ENCODE measurements at regions not wholly inside any gene's neighbourhood (a gene's known extent, or its start where the extent isn't known, plus 50 kb on each side); places are given as distances from the start of the nearest gene placed in this dataset.

DNA sequence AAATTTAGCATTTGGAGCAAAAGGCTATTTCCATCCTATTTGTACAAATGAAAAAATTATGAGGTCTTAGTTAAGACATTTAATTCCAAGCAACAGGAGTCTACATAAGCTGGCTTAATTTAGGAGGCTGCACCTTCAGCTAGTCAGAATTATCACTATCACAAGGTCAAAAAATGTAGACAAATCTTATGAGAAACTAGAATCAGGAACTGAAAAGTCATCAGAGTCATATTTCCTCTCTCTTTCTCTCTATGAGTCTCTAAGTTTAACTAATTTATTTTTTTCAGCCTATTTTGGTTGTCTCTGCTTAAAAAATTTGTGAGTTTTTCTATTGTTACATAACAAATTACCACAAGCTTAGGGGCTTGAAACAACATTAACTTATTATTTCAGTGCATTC is 807.1 kb upstream of the PRMT6 start:
- no peak overlapping the region for H3K27ac ChIP-seq
- no peaks in the 10 kb centered on the region for H3K9me2 ChIP-seq (replicated peaks; ENCODE audit: insufficient read depth)
- no peaks in the 10 kb centered on the region for H3K36me3 ChIP-seq (replicated peaks; ENCODE audit: insufficient read depth, low read depth)
- H4K20me1 ChIP-seq (ENCODE audit: insufficient read depth, poor library complexity, severe bottlenecking): no peaks in the 10 kb centered on the region
- H3K27me3 ChIP-seq: no peaks in the 10 kb centered on the region
- no peaks in the 10 kb centered on the region for H3K79me2 ChIP-seq
- H3K9me3 ChIP-seq (ENCODE audit: low read depth): no peaks in the 10 kb centered on the region
- no peak overlapping the region for H2AFZ ChIP-seq
- DNase-seq (ENCODE audit: low spot score): no peak
- no peak overlapping the region for H3K4me3 ChIP-seq
- no peak overlapping the region for H3K4me2 ChIP-seq
- H3K4me1 ChIP-seq (ENCODE audit: insufficient read depth): no peaks in the 10 kb centered on the region
- TF ChIP-seq EZH2 (IDR thresholded peaks at IDR 0.05; ENCODE audit: borderline replicate concordance) (no peak), EZH2phosphoT487 (IDR thresholded peaks at IDR 0.05; ENCODE audit: low read depth, severe bottlenecking, unreplicated experiment) (no peak)
- TF ChIP-seq, protein P1, sequence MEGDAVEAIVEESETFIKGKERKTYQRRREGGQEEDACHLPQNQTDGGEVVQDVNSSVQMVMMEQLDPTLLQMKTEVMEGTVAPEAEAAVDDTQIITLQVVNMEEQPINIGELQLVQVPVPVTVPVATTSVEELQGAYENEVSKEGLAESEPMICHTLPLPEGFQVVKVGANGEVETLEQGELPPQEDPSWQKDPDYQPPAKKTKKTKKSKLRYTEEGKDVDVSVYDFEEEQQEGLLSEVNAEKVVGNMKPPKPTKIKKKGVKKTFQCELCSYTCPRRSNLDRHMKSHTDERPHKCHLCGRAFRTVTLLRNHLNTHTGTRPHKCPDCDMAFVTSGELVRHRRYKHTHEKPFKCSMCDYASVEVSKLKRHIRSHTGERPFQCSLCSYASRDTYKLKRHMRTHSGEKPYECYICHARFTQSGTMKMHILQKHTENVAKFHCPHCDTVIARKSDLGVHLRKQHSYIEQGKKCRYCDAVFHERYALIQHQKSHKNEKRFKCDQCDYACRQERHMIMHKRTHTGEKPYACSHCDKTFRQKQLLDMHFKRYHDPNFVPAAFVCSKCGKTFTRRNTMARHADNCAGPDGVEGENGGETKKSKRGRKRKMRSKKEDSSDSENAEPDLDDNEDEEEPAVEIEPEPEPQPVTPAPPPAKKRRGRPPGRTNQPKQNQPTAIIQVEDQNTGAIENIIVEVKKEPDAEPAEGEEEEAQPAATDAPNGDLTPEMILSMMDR (IDR thresholded peaks at IDR 0.05; ENCODE audit: poor library complexity): no peak

DNA sequence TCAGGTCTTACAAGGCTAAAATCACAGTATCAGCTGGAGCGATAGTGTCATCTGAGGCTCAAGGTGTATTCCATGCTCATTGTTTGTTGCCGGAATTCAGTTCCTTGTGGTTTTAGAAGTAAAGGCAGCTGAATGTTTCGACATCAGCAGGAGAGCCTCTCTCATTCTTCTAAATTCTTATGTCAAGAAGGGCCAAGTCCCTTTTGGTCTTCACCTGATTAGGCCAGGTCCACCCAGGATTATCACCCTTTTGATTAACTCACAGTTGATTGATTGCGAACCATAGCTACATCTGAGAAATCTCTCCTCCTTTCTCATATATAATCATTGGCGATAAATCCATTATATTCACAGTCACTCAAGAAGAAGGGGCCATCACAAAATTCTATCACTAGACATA is 806.7 kb upstream of the PRMT6 start:
- 74% methylated on average over 5 of the region's 5 CpGs for WGBS (ENCODE audit: low lambda C conversion rate, missing lambda C conversion rate)
- no peaks in the 10 kb centered on the region for H3K79me2 ChIP-seq
- H3K4me3 ChIP-seq: no peak overlapping the region
- no peaks in the 10 kb centered on the region for H3K9me2 ChIP-seq (replicated peaks; ENCODE audit: insufficient read depth)
- no peaks in the 10 kb centered on the region for H4K20me1 ChIP-seq (ENCODE audit: insufficient read depth, poor library complexity, severe bottlenecking)
- H3K4me2 ChIP-seq: no peak overlapping the region
- H3K27me3 ChIP-seq: no peaks in the 10 kb centered on the region
- no peak for DNase-seq (ENCODE audit: low spot score)
- TF ChIP-seq EZH2phosphoT487 (IDR thresholded peaks at IDR 0.05; ENCODE audit: low read depth, severe bottlenecking, unreplicated experiment): no peak
- no peak for TF ChIP-seq EZH2 (IDR thresholded peaks at IDR 0.05; ENCODE audit: borderline replicate concordance)
- TF ChIP-seq, protein P1 (IDR thresholded peaks at IDR 0.05; ENCODE audit: poor library complexity): no peak
- H2AFZ ChIP-seq: no peak overlapping the region
- H3K36me3 ChIP-seq (replicated peaks; ENCODE audit: insufficient read depth, low read depth): no peaks in the 10 kb centered on the region
- no peaks in the 10 kb centered on the region for H3K9me3 ChIP-seq (ENCODE audit: low read depth)
- H3K4me1 ChIP-seq (ENCODE audit: insufficient read depth): no peaks in the 10 kb centered on the region
- H3K27ac ChIP-seq: no peak overlapping the region

DNA sequence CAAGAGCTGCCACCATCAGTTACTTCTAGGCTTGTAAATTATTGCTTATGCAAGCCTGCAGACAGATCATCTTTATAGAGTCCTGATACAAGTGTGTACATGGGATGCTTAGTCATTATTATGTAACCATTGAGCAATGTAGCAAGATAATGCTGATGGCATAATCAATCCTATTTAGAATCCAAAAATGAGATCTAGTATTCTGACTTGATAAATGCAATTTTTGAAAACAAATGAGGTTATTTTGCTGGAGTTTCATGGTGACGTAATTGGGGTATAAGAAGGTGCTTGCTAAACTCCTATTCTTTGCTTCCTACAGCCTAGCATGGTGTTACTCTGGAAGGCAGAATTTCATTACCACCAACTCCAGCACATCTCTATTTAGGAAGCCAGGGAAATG is 801.7 kb upstream of the PRMT6 start:
- Histone ChIP-seq H3K9me2 (replicated peaks; ENCODE audit: insufficient read depth) (no peaks in the 10 kb centered on the region), H3K4me2 (no peak overlapping the region), H3K27ac (no peak overlapping the region), H4K20me1 (ENCODE audit: insufficient read depth, poor library complexity, severe bottlenecking) (no peaks in the 10 kb centered on the region), H3K4me3 (no peak overlapping the region), H3K36me3 (replicated peaks; ENCODE audit: insufficient read depth, low read depth) (no peaks in the 10 kb centered on the region), H3K27me3 (no peaks in the 10 kb centered on the region), H2AFZ (no peak overlapping the region), H3K79me2 (no peaks in the 10 kb centered on the region), H3K4me1 (ENCODE audit: insufficient read depth) (no peaks in the 10 kb centered on the region), H3K9me3 (ENCODE audit: low read depth) (no peaks in the 10 kb centered on the region)
- DNase-seq (ENCODE audit: low spot score): no peak
- WGBS (ENCODE audit: low lambda C conversion rate, missing lambda C conversion rate): 97% methylated on average over 1 of the region's 1 CpG
- TF ChIP-seq EZH2 (IDR thresholded peaks at IDR 0.05; ENCODE audit: borderline replicate concordance): no peak
- TF ChIP-seq, protein P1 (IDR thresholded peaks at IDR 0.05; ENCODE audit: poor library complexity): no peak
- TF ChIP-seq EZH2phosphoT487 (IDR thresholded peaks at IDR 0.05; ENCODE audit: low read depth, severe bottlenecking, unreplicated experiment): no peak

DNA sequence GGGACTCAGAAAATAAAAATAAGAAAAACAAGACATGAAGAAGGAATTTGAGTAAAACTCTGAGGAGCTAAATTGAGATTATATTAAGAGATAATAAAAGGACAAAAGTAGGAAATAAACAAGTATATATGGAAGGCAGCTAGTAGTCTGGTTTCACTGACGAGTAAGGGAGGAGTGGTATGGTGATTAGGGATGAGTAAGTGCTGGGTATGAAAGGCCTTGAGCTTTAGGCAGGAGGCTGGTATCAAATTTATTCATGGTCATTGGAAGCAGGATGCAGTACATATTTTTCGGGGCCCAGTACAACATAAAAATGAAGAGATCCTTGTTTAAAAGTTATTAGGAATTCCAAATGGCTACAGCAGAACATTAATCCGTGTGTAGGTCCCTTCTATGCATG is 789.7 kb upstream of the PRMT6 start:
- H3K4me3 ChIP-seq: no peak overlapping the region
- no peaks in the 10 kb centered on the region for H3K9me2 ChIP-seq (replicated peaks; ENCODE audit: insufficient read depth)
- WGBS (ENCODE audit: low lambda C conversion rate, missing lambda C conversion rate): 72% methylated on average over 3 of the region's 3 CpGs
- H3K27me3 ChIP-seq: no peaks in the 10 kb centered on the region
- no peak overlapping the region for H3K27ac ChIP-seq
- H3K79me2 ChIP-seq: no peaks in the 10 kb centered on the region
- no peaks in the 10 kb centered on the region for H3K4me1 ChIP-seq (ENCODE audit: insufficient read depth)
- DNase-seq (ENCODE audit: low spot score): no peak
- no peaks in the 10 kb centered on the region for H3K36me3 ChIP-seq (replicated peaks; ENCODE audit: insufficient read depth, low read depth)
- H2AFZ ChIP-seq: no peak overlapping the region
- TF ChIP-seq, protein P1 (IDR thresholded peaks at IDR 0.05; ENCODE audit: poor library complexity): no peak
- TF ChIP-seq EZH2phosphoT487 (IDR thresholded peaks at IDR 0.05; ENCODE audit: low read depth, severe bottlenecking, unreplicated experiment) (no peak), EZH2 (IDR thresholded peaks at IDR 0.05; ENCODE audit: borderline replicate concordance) (no peak)
- H3K4me2 ChIP-seq: no peak overlapping the region
- no peaks in the 10 kb centered on the region for H3K9me3 ChIP-seq (ENCODE audit: low read depth)
- no peaks in the 10 kb centered on the region for H4K20me1 ChIP-seq (ENCODE audit: insufficient read depth, poor library complexity, severe bottlenecking)
